ENCODE measurements at regions not wholly inside any gene's neighbourhood (a gene's known extent, or its start where the extent isn't known, plus 50 kb on each side); places are given as distances from the start of the nearest gene placed in this dataset.

DNA sequence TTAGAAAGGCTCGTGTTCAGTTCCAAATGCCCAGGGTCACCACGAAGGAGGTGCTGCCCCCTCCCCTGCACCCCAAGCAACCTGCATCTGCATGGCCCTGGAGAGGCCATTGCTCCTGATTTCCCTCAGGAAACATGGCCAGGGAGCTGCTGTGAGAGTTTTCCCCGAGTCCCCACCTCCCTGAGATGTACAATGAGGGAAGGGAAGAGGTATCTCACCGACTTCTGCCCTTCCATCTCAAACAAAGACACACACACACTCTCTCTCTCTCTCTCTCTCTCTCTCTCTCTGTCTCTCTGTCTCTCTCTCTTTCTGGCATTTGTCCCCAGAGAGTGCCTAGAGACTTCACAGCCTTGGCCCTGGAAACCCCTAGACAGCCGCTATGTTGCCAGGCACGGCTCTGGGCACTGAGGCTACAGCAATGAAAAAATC lies 120.4 kb downstream of the MRPL14 start:
- peak; percentile 15 for DNase-seq
- Mint-ChIP-seq H3K9me3 (no peaks in the 10 kb centered on the region), H3K27me3 (peaks cover 73% of the 10 kb centered on the region), H3K36me3 (no peaks in the 10 kb centered on the region), H3K4me1 (peaks cover 5% of the 10 kb centered on the region), H3K27ac (no peak overlapping the region), H3K4me3 (no peak overlapping the region)
- CTCF ChIA-PET = no interaction called here

DNA sequence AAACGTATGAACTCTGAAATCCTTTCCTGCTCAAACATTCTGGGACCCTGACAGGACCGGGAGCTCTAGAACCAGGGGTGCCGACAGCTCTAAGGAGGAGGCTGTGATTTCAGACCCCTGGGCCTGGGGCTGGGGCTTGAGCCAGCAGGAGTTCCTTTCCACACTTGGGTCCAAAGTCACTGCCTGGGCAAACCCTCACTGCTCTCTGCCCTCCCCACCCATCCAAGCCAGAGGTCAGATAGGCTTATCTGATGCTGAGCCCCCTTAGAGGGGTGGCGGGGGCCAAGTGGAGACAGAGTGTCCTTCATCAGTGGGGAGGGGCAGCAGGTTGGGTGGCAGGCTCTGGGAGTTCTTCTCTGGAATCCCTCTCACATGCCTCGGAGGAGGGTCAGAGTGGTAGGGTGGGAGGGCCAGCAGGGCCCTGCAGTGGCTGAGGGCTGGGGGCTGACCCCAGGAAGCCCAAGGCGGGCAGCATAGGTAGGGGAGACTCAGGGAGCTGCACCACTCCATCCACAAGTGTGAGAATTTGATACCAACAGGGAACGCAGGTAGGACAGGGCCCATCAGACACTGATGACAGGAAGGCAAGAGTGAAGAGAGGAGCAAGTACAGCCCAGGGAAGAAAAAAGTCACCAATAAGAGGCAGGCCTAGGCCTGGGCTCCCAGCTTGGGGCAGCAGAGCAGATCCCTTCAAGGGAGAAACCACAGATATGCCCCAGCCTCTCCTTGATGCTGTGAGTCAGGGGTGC lies 121.0 kb downstream of the MRPL14 start:
- Mint-ChIP-seq H3K27ac (no peak overlapping the region), H3K27me3 (peaks cover 75% of the 10 kb centered on the region), H3K4me1 (peaks cover 10% of the 10 kb centered on the region), H3K9me3 (no peaks in the 10 kb centered on the region), H3K4me3 (no peak overlapping the region), H3K36me3 (no peaks in the 10 kb centered on the region)
- CTCF ChIA-PET = interaction anchor here (1.4 kb wide), 1 partner anchor 232 kb away, joined by 3 read pairs; no protein-coding TSS in a partner anchor
- peak; percentile 16 for DNase-seq

DNA sequence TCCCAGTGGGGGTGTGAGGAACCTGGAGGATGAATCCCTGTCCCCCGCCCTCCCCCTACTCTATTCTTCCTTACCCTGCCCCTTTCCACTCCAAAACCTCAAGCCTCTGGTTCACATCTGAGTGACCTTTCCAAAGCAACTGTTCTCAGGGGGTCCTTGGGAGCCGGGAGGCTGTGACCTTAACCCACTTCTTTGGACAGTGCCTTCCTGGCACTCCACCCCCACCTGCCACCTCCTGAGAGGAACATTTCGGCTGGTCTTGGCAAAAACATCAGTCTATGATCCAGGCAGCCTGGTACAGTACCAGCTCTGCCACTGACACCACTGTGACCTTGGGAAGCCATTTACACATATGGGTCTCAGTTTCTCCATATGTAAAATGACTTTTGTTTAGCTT lies 121.7 kb downstream of the MRPL14 start:
- CTCF ChIA-PET = interaction anchor here (1.4 kb wide), 1 partner anchor 231 kb away, joined by 3 read pairs; no protein-coding TSS in a partner anchor
- H3K9me3 Mint-ChIP-seq = no peaks in the 10 kb centered on the region
- peaks cover 18% of the 10 kb centered on the region for H3K4me1 Mint-ChIP-seq
- H3K27me3 Mint-ChIP-seq = peaks cover 79% of the 10 kb centered on the region
- no peaks in the 10 kb centered on the region for H3K36me3 Mint-ChIP-seq
- no peak overlapping the region for H3K27ac Mint-ChIP-seq
- H3K4me3 Mint-ChIP-seq = no peak overlapping the region
- no peak for DNase-seq

DNA sequence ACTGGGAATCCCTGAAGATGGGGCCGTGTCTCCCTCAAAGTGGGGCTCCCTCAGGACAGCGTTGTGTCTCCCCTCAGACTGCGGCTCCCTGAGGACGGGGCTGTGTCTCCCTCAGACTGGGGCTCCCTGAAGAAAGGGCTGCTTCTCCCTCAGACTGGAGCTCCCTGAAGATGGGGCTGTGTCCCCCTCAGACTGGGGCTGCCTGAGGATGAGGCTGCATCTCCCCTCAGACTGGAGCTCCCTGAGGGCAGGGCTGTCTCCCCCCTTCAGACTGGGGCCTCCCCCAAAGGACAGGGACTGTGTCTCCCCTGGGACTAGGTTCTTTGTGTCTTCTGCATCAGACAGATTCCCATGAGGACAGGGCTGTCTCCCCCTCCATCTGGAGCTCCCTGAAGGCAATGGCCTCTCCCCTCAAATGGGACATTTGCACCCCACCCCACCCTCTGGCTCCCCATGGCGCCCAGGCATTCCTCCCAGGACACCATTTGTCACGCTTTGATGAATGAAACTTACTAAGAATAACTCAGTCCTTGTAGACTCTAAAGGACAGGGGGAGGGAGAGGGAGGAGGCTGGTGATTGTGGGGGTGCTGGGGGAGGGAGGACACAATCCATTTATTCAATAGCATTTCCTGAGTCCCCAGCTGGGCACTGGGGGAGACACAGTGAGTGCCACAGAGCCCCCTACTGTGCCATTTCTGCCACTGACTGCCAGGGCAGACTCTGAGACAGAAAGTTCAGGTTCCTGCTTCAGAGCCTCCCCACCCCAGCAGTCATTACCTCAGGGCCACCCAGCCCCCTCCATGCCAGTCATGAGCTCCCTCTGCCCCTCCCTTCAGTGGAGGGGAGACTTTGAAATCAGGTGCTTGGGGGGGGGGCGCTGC lies 122.4 kb downstream of the MRPL14 start:
- no peaks in the 10 kb centered on the region for H3K36me3 Mint-ChIP-seq
- CTCF ChIA-PET = interaction anchor here (0.7 to 1.4 kb wide), 2 partner anchors 54 to 231 kb away, joined by 3 read pairs; no protein-coding TSS in a partner anchor
- H3K9me3 Mint-ChIP-seq = no peaks in the 10 kb centered on the region
- no peak overlapping the region for H3K27ac Mint-ChIP-seq
- H3K27me3 Mint-ChIP-seq = peaks cover 81% of the 10 kb centered on the region
- H3K4me3 Mint-ChIP-seq = no peak overlapping the region
- peaks cover 23% of the 10 kb centered on the region for H3K4me1 Mint-ChIP-seq
- DNase-seq = peak; percentile 43

DNA sequence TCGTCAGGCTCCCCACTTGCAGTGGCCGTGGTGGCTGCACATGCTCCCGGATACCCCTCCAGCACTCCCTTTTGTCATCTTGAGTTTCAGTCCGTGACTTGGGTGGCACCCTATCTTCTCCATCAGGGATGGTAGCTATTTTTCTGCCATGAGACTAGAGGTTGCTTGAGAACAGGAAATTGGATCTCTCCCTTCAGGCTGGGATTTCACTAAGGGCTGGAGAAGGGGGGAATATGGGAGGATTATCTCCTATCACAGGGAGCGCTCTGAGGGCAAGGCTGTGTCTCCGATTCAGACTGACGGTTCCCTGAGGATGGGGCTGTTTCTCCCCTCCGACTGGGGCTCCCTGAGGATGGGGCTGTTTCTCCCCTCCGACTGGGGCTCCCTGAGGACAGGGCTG lies 123.1 kb downstream of the MRPL14 start:
- peaks cover 26% of the 10 kb centered on the region for H3K4me1 Mint-ChIP-seq
- no peak overlapping the region for H3K4me3 Mint-ChIP-seq
- no peak for DNase-seq
- H3K27me3 Mint-ChIP-seq = peaks cover 86% of the 10 kb centered on the region
- H3K9me3 Mint-ChIP-seq = no peaks in the 10 kb centered on the region
- H3K27ac Mint-ChIP-seq = no peak overlapping the region
- CTCF ChIA-PET = interaction anchor here (0.7 to 1.0 kb wide), 2 partner anchors 55 to 75 kb away, joined by 3 read pairs; no protein-coding TSS in a partner anchor
- H3K36me3 Mint-ChIP-seq = no peaks in the 10 kb centered on the region

DNA sequence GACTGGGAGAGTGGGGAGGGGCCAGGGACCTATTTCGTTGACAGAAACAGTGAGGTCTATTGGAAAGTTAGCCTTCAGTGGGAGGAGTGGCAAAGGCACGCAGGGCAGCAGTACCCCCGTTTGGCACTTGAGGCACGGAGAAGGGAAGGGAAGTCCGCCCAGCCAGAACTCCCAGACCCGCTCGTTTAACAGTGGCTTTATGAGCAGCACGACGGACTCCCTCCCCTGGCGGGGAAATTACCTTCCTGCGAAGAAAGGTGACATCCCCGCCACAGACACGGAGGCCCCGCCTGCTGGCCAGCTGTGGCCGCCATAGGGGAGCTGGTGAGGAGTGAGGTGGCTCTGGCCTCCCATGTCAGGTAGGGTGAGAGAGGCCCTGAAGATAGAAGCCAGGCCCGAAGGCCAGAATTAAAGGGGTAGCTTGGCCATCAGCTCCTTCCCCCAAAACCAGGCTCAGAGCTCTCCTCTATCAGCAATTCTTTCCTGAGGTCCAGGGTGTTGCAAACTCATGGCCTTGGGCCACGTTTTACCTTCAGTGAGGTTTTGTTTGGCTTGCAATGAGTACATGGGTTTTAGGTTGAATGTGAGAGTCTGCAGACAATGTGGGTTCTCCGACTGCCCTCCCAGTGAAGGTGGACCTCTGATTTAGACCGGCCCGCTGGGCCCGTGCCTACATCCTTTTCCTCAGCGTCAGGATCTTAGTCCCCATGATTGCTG lies 123.7 kb downstream of the MRPL14 start:
- peaks cover 29% of the 10 kb centered on the region for H3K4me1 Mint-ChIP-seq
- H3K27me3 Mint-ChIP-seq = peaks cover 92% of the 10 kb centered on the region
- CTCF ChIA-PET = interaction anchor here (0.5 to 1.0 kb wide), 2 partner anchors 76 to 906 kb away, joined by 3 read pairs; no protein-coding TSS in a partner anchor
- H3K4me3 Mint-ChIP-seq = peak overlapping the region; percentile 52
- DNase-seq = no peak
- no peaks in the 10 kb centered on the region for H3K9me3 Mint-ChIP-seq
- no peaks in the 10 kb centered on the region for H3K36me3 Mint-ChIP-seq
- no peak overlapping the region for H3K27ac Mint-ChIP-seq

DNA sequence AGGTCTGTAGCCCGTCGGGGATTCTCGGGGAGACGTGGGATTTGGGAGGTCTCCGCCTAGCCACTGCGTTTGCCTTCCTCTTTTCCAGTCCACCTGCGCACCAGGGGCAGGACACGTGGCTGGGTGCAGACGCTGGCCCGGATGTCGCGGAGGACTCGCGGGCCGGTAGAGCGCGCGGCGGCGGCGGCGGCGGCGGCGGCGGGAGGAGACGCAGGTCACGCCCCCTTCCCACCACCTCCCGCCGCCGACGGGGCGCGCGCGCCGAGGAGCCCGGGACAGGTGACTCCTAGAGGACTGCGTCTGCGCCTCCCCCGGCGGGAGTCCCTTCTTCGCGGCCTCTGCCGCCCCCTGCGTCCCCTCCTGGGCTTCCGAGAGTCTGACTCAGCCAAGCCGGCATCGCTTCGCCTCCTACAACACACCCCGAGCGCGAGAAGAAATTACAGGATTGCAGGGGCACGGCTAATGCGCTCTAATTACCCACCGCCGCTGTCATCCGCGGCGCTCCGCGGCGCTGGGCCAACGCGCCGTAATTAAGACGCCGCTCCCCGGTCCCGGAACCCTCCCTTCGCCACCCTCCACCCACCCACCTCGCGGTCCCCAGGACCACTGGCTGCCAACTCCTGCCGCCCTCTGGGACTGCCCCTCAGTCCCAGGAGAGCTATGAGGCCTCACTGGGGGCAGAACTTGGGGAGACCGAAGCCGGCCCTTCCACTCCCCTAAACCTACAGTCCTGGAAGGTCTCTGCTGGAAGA lies 124.5 kb downstream of the MRPL14 start:
- CTCF ChIA-PET = interaction anchor here (0.5 to 1.0 kb wide), 4 partner anchors 17 to 905 kb away, joined by 3 read pairs; no protein-coding TSS in a partner anchor
- peak overlapping the region; percentile 52 for H3K4me3 Mint-ChIP-seq
- H3K27me3 Mint-ChIP-seq = peaks cover 88% of the 10 kb centered on the region
- no peaks in the 10 kb centered on the region for H3K9me3 Mint-ChIP-seq
- peaks cover 29% of the 10 kb centered on the region for H3K4me1 Mint-ChIP-seq
- peak; percentile 74 for DNase-seq
- H3K27ac Mint-ChIP-seq = no peak overlapping the region
- no peaks in the 10 kb centered on the region for H3K36me3 Mint-ChIP-seq

DNA sequence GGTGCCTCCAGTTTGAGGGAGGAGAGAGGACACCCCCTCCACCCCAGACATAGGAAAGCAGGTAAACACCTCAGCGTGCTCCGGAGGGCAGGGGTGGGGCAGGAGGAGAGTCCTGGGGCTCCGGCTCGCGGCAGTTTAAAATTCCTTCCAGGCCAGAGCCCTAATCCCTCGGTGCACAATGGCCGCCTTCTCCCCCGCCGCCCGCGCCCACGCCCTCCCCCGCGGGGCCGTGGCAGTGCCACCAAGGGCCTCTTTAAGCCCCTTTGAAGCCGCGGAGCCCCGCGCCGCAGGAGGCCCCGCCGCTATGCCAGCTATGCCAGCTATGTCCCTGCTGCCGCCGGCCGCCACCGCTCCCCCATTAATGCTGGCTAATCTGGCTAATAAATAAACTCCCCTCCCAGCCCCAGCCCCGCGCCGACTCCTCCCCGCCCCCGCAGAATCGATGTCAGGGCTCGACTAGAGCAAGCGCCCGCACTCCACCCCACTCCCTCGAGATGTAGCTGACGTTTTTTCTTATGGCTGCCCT lies 125.1 kb downstream of the MRPL14 start:
- H3K36me3 Mint-ChIP-seq = no peaks in the 10 kb centered on the region
- CTCF ChIA-PET = interaction anchor here (0.9 to 1.0 kb wide), 2 partner anchors 17 to 228 kb away, joined by 3 read pairs; no protein-coding TSS in a partner anchor
- H3K9me3 Mint-ChIP-seq = no peaks in the 10 kb centered on the region
- no peak for DNase-seq
- H3K27me3 Mint-ChIP-seq = peaks cover 85% of the 10 kb centered on the region
- peaks cover 29% of the 10 kb centered on the region for H3K4me1 Mint-ChIP-seq
- H3K27ac Mint-ChIP-seq = no peak overlapping the region
- peak overlapping the region; percentile 50 for H3K4me3 Mint-ChIP-seq

DNA sequence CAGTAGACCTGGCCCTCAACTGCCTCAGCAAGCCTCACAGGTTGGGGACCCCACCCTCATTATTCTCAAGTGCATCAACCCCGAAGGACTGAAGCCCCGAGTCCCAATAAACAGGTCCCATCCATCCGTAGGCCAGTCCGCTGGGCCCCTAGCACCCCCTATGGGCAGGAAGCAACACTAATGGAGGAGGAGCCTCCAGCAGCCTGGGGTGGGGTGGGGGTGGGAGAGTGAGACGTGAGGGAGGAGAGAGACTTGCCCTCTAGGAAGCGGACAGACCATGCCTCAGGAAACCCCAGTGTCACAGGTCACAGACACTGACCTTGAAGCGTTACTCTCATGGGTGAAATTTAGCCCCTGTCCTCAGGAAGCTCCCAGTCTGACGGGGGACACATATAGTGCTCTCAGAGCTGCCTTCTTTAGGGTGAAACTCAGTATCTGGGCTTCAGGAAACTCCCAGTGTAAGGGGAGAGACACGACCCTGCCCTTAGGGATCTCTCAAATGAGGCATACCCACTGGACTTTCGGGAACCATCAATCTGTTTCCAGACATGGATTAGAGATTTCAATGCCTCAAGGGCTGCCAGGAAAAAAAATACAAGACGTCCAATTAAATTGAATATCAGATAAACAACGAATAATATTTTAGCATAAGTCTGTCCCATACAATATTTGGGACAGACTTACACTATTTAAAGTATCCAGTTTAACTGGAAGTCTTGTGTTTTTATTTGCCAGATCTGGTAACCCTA lies 125.8 kb downstream of the MRPL14 start:
- Mint-ChIP-seq H3K4me1 (peaks cover 29% of the 10 kb centered on the region), H3K27me3 (peaks cover 79% of the 10 kb centered on the region), H3K36me3 (no peaks in the 10 kb centered on the region), H3K4me3 (peak overlapping the region; percentile 47), H3K9me3 (no peaks in the 10 kb centered on the region), H3K27ac (no peak overlapping the region)
- DNase-seq = no peak
- CTCF ChIA-PET = interaction anchor here (0.9 to 1.5 kb wide), 5 partner anchors 10 to 232 kb away, joined by 3 to 6 read pairs (median 3); no protein-coding TSS in a partner anchor

DNA sequence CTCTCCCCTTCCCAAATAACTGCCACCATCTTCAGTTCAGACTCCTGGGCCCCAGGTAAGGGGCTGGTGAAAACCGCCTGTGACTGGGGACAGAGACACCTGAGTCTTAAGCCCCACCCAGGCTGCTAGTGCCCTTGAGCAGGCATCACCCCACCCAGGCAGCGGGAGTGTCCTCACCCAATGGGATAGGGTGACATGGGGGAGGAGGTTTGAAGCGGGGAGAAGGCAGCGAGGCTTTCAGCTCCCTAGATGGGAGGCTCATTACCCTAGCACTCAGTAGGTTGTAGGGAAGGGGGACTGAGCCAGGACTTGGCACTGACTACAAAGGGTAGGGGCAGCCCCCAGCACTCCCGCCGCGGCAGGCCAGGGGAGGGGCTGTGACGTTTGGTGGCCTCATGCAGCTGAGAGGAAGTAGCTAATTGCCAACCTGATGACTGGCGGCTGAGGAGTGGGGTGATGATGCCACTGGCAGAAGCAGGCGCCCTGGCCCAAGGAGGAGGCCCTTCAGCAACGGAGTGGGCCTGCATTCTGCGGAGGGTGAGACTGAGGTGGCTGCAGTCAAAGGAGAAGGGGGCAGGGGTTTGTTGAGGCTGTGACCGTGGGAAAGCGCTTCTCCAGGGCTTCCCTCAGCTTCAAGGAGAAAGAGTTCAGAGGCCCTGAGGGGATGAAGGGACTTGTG lies 126.9 kb downstream of the MRPL14 start:
- CTCF ChIA-PET = interaction anchor here (0.6 to 1.5 kb wide), 4 partner anchors 11 to 398 kb away, joined by 3 to 6 read pairs (median 4); no protein-coding TSS in a partner anchor
- Mint-ChIP-seq H3K9me3 (no peaks in the 10 kb centered on the region), H3K27me3 (peaks cover 67% of the 10 kb centered on the region), H3K4me1 (peaks cover 29% of the 10 kb centered on the region), H3K27ac (peak overlapping the region; percentile 87), H3K36me3 (no peaks in the 10 kb centered on the region), H3K4me3 (peak overlapping the region; percentile 68)
- peak; percentile 61 for DNase-seq

DNA sequence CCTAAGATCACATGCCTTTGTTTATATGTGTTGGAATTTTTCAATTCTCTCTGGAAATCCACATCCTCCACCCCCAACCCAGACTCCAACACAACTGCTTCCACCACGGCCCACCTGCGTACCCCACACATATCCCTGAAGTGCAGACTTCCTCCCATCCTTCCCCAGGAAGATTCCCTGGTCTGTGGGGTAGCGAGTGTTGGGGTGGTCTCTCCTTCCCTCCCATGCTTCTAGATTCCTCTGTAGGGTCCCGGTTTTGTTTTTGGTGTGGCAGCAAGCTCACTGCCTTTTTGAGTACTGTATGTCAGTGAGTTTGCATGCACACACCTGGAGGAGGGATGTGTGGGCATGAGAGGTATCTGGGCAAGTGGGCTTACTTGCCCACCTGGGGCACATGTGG lies 127.6 kb downstream of the MRPL14 start:
- H3K27me3 Mint-ChIP-seq = peaks cover 60% of the 10 kb centered on the region
- no peak for DNase-seq
- no peaks in the 10 kb centered on the region for H3K9me3 Mint-ChIP-seq
- no peaks in the 10 kb centered on the region for H3K36me3 Mint-ChIP-seq
- H3K4me1 Mint-ChIP-seq = peaks cover 29% of the 10 kb centered on the region
- no peak overlapping the region for H3K4me3 Mint-ChIP-seq
- CTCF ChIA-PET = interaction anchor here (1.5 kb wide), 1 partner anchor 12 kb away, joined by 6 read pairs; no protein-coding TSS in a partner anchor
- H3K27ac Mint-ChIP-seq = no peak overlapping the region
